HFFc6 (cell line): ENCODE measurements at regions not wholly inside any gene's neighbourhood (a gene's known extent, or its start where the extent isn't known, plus 50 kb on each side); places are given as distances from the start of the nearest gene placed in this dataset.
"Not testable (repeated sequence)": the region's sequence is repeated elsewhere in the genome, so short reads cannot be mapped to it uniquely, and the experiment has no call there.

ENCODE experiments used
- DNase-seq: peaks from one replicate; pipeline ENCODE4 v3.0.0-alpha.2; 2018
- H3K27ac Mint-ChIP-seq: 2 replicates; pipeline ENCODE4 v1.8.0; 2020; ENCODE audit warnings: mild to moderate bottlenecking, mixed read lengths
- H3K27me3 Mint-ChIP-seq: 2 replicates; pipeline ENCODE4 v1.8.0; 2021; ENCODE audit warnings: mild to moderate bottlenecking, moderate library complexity, mixed read lengths; ENCODE audit not compliant: insufficient read depth
- H3K36me3 Mint-ChIP-seq: 2 replicates; pipeline ENCODE4 v1.8.0; 2021; ENCODE audit warnings: low read depth, mixed read lengths
- H3K4me1 Mint-ChIP-seq: 2 replicates; pipeline ENCODE4 v1.8.0; 2020; ENCODE audit warnings: low read depth, mixed read lengths
- H3K4me3 Mint-ChIP-seq: 2 replicates; pipeline ENCODE4 v1.8.0; 2020; ENCODE audit warnings: mild to moderate bottlenecking, moderate library complexity, mixed read lengths
- H3K9me3 Mint-ChIP-seq: 2 replicates; pipeline ENCODE4 v1.8.0; 2020; ENCODE audit warnings: mild to moderate bottlenecking, mixed read lengths
- TF ChIP-seq, protein P1 (sequence below): fragments of 200-600 bp; sonication (generic); IDR thresholded peaks from 2 replicates; pipeline ENCODE4 v1.5.0; 2021; ENCODE audit warnings: antibody characterized with exemption, mild to moderate bottlenecking

GRCh38 chr6:86045038-86045437, 402.4 kb upstream of the SYNCRIP start:
- H3K27ac Mint-ChIP-seq, result no peak overlapping the region
- H3K4me1 Mint-ChIP-seq, result no peaks in the 10 kb centered on the region
- H3K27me3 Mint-ChIP-seq, result no peaks in the 10 kb centered on the region; the same call in 1 of the 2 replicates
- no peak for DNase-seq
- peaks cover 32% of the 10 kb centered on the region for H3K9me3 Mint-ChIP-seq
- TF ChIP-seq, protein P1, sequence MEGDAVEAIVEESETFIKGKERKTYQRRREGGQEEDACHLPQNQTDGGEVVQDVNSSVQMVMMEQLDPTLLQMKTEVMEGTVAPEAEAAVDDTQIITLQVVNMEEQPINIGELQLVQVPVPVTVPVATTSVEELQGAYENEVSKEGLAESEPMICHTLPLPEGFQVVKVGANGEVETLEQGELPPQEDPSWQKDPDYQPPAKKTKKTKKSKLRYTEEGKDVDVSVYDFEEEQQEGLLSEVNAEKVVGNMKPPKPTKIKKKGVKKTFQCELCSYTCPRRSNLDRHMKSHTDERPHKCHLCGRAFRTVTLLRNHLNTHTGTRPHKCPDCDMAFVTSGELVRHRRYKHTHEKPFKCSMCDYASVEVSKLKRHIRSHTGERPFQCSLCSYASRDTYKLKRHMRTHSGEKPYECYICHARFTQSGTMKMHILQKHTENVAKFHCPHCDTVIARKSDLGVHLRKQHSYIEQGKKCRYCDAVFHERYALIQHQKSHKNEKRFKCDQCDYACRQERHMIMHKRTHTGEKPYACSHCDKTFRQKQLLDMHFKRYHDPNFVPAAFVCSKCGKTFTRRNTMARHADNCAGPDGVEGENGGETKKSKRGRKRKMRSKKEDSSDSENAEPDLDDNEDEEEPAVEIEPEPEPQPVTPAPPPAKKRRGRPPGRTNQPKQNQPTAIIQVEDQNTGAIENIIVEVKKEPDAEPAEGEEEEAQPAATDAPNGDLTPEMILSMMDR, result no peak
- no peaks in the 10 kb centered on the region for H3K36me3 Mint-ChIP-seq
- H3K4me3 Mint-ChIP-seq, result no peak overlapping the region

GRCh38 chr6:86042214-86042613, 399.5 kb upstream of the SYNCRIP start:
- Mint-ChIP-seq H3K27me3 (no peaks in the 10 kb centered on the region; the same call in 1 of the 2 replicates), H3K9me3 (peaks cover 37% of the 10 kb centered on the region), H3K27ac (no peak overlapping the region), H3K36me3 (no peaks in the 10 kb centered on the region), H3K4me3 (no peak overlapping the region), H3K4me1 (no peaks in the 10 kb centered on the region)
- no peak for DNase-seq
- TF ChIP-seq, protein P1, result no peak

- Mint-ChIP-seq H3K27me3 (no peaks in the 10 kb centered on the region), H3K36me3 (no peaks in the 10 kb centered on the region), H3K4me3 (no peak overlapping the region), H3K27ac (no peak overlapping the region), H3K4me1 (no peaks in the 10 kb centered on the region), H3K9me3 (peaks cover 40% of the 10 kb centered on the region)
- no peak for DNase-seq
- TF ChIP-seq, protein P1, result no peak
Measured at GRCh38 chr6:86031713-86032112, 389.0 kb upstream of the SYNCRIP start.

GRCh38 chr6:86030875-86031274, 388.2 kb upstream of the SYNCRIP start:
- H3K27me3 Mint-ChIP-seq, result no peaks in the 10 kb centered on the region
- H3K4me3 Mint-ChIP-seq, result no peak overlapping the region
- no peak overlapping the region for H3K27ac Mint-ChIP-seq
- H3K9me3 Mint-ChIP-seq, result peaks cover 39% of the 10 kb centered on the region
- H3K36me3 Mint-ChIP-seq, result no peaks in the 10 kb centered on the region
- TF ChIP-seq, protein P1, result no peak
- no peak for DNase-seq
- no peaks in the 10 kb centered on the region for H3K4me1 Mint-ChIP-seq

DNA sequence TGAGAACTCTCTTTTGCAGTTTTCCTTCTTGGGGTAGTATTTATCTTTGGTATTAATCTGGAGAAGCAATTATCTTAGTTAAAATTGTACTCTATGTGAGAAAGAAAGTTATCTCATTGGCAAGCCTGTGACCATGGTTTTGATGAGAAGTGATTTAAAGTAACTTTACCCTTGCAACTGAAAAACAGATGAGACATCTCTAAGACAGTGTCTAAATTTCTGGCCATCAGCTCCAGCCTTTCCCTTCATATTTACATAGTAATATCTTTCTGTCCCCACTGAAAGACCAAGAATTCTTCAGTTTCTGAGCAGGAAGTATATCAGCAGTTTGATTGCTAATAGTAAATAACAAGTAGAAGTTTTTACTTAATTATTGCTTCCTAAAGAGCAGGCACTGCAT, 386.1 kb upstream of the SYNCRIP start:
- Mint-ChIP-seq H3K9me3 (peaks cover 28% of the 10 kb centered on the region), H3K36me3 (no peaks in the 10 kb centered on the region), H3K27ac (no peak overlapping the region), H3K27me3 (no peaks in the 10 kb centered on the region), H3K4me1 (no peaks in the 10 kb centered on the region), H3K4me3 (no peak overlapping the region)
- TF ChIP-seq, protein P1, result no peak
- no peak for DNase-seq

- DNase-seq, H3K36me3 Mint-ChIP-seq, H3K27ac Mint-ChIP-seq, H3K27me3 Mint-ChIP-seq, H3K4me1 Mint-ChIP-seq, H3K4me3 Mint-ChIP-seq: not testable (repeated sequence)
- H3K9me3 Mint-ChIP-seq, result peaks cover 20% of the 10 kb centered on the region
Measured at GRCh38 chr6:86026890-86027289, 384.2 kb upstream of the SYNCRIP start.
